H1 (cell line): ENCODE measurements at regions not wholly inside any gene's neighbourhood (a gene's known extent, or its start where the extent isn't known, plus 50 kb on each side); places are given as distances from the start of the nearest gene placed in this dataset.

Source experiments
- CTCF ChIA-PET: fragments of 300-600 bp; sonication (Branson Sonifier 250); formaldehyde crosslinking; loops from one replicate; lab custom pipeline; 2021; ENCODE audit not compliant: partially characterized antibody; lab: Charles Lee
- POLR2A ChIA-PET: fragments of 300-600 bp; sonication (Branson Sonifier 250); formaldehyde crosslinking; loops from one replicate; lab custom pipeline; 2021; ENCODE audit warnings: inconsistent platforms; ENCODE audit not compliant: partially characterized antibody; lab: Charles Lee
- DNase-seq, 2 experiments: peaks; one replicate each; pipeline versions ENCODE4 v3.0.0 to v3.0.0-alpha.2; 2010 to 2022; ENCODE audit warnings: low spot score in 2 of 2, low read depth in 1 of 2, mixed read lengths in 1 of 2
- FAIRE-seq: peaks from 2 replicates; lab custom pipeline; 2011; peaks lifted over from hg19 to GRCh38; lab: Jason Lieb, UNC
- H2AFZ ChIP-seq: 2 replicates; pipeline ENCODE4 v1.8.1; 2012; ENCODE audit warnings: low read length, inconsistent platforms
- H2AK5ac ChIP-seq: 2 replicates; pipeline ENCODE4 v1.6.1; 2013; ENCODE audit warnings: low read depth, low read length
- H2BK120ac ChIP-seq: replicated peaks from 2 replicates; pipeline ENCODE3; 2013; ENCODE audit warnings: low read depth, low read length, inconsistent platforms
- H2BK12ac ChIP-seq: 2 replicates; pipeline ENCODE4 v1.6.1; 2013; ENCODE audit warnings: low read depth, low read length
- H2BK15ac ChIP-seq: 2 replicates; pipeline ENCODE4 v1.6.1; 2013; ENCODE audit warnings: low read length
- H2BK20ac ChIP-seq: 2 replicates; pipeline ENCODE4 v1.6.1; 2013; ENCODE audit warnings: low read length
- H2BK5ac ChIP-seq: 2 replicates; pipeline ENCODE4 v1.6.1; 2013; ENCODE audit warnings: low read depth, low read length
- H3K14ac ChIP-seq: 2 replicates; pipeline ENCODE4 v1.6.1; 2013; ENCODE audit warnings: inconsistent platforms; ENCODE audit not compliant: insufficient read length
- H3K18ac ChIP-seq: 2 replicates; pipeline ENCODE4 v1.6.1; 2013; ENCODE audit warnings: low read length; ENCODE audit errors: extremely low read depth
- H3K23ac ChIP-seq: 2 replicates; pipeline ENCODE4 v1.6.1; 2013; ENCODE audit warnings: inconsistent platforms; ENCODE audit not compliant: insufficient read length
- H3K23me2 ChIP-seq: 2 replicates; pipeline ENCODE4 v1.6.1; 2013; ENCODE audit warnings: low read depth, low read length
- H3K27ac ChIP-seq: 2 replicates; pipeline ENCODE4 v1.6.1; 2011; ENCODE audit warnings: low read depth, low read length, inconsistent platforms
- H3K27me3 ChIP-seq, 4 experiments: replicated peaks in 1 of 4; 1 replicate in 1 of 4; 2 replicates in 3 of 4; pipeline versions ENCODE4 v1.6.1 to v1.8.1; 2011 to 2013; ENCODE audit warnings: low read length in 3 of 4, mild to moderate bottlenecking in 3 of 4, inconsistent platforms in 2 of 4, mixed read lengths in 2 of 4, moderate library complexity in 1 of 4; ENCODE audit not compliant: control insufficient read depth in 3 of 4, insufficient read depth in 3 of 4; ENCODE audit errors: extremely low read depth in 1 of 4
- H3K36me3 ChIP-seq, 4 experiments: 2 replicates each; pipeline versions ENCODE4 v1.6.1 to v1.8.1; 2011 to 2013; ENCODE audit warnings: mild to moderate bottlenecking in 4 of 4, low read length in 3 of 4, moderate library complexity in 2 of 4, control low read depth in 1 of 4, inconsistent platforms in 1 of 4; ENCODE audit not compliant: insufficient read depth in 4 of 4, control insufficient read depth in 2 of 4
- H3K4ac ChIP-seq: replicated peaks from 2 replicates; pipeline ENCODE3; 2013; ENCODE audit warnings: low read length, low read depth, mixed read lengths, inconsistent platforms; ENCODE audit not compliant: insufficient read length
- H3K4me1 ChIP-seq, 4 experiments: replicated peaks in 1 of 4; 1 replicate in 1 of 4; 2 replicates in 3 of 4; pipeline versions ENCODE4 v1.6.1 to v1.8.1; 2011 to 2013; ENCODE audit warnings: low read length in 3 of 4, inconsistent platforms in 2 of 4, mixed read lengths in 1 of 4; ENCODE audit not compliant: insufficient read depth in 4 of 4, control insufficient read depth in 3 of 4
- H3K4me2 ChIP-seq, 2 experiments: 2 replicates each; pipeline versions ENCODE4 v1.6.1 to v1.8.1; 2011 to 2013; ENCODE audit warnings: low read depth in 2 of 2, low read length in 2 of 2, control low read depth in 1 of 2, inconsistent platforms in 1 of 2, mild to moderate bottlenecking in 1 of 2; ENCODE audit not compliant: insufficient read depth in 1 of 2
- H3K4me3 ChIP-seq, 4 experiments: fragments of 200-600, 300-600 bp in 1 of 4; sonication (generic), shearing (Covaris generic), sonication (Bioruptor Twin) in 1 of 4; 2 replicates each; pipeline versions ENCODE4 v1.5.1 to v1.8.1; 2011 to 2016; ENCODE audit warnings: low read length in 4 of 4, low read depth in 3 of 4, control low read depth in 2 of 4, inconsistent platforms in 2 of 4, mild to moderate bottlenecking in 2 of 4, mixed read lengths in 1 of 4, moderate library complexity in 1 of 4; ENCODE audit not compliant: insufficient read depth in 2 of 4; ENCODE audit errors: extremely low read depth in 1 of 4
- H3K56ac ChIP-seq: replicated peaks from 2 replicates; pipeline ENCODE3; 2013; ENCODE audit warnings: low read depth, mild to moderate bottlenecking, mixed read lengths, low read length, inconsistent platforms; ENCODE audit not compliant: insufficient read length
- H3K79me1 ChIP-seq: 2 replicates; pipeline ENCODE4 v1.6.1; 2013; ENCODE audit warnings: low read depth, low read length, control low read depth
- H3K79me2 ChIP-seq, 2 experiments: 2 replicates each; pipeline versions ENCODE4 v1.6.1 to v1.8.1; 2012 to 2013; ENCODE audit warnings: low read length in 2 of 2, mild to moderate bottlenecking in 2 of 2, inconsistent platforms in 1 of 2; ENCODE audit not compliant: insufficient read depth in 2 of 2, control insufficient read depth in 1 of 2
- H3K9ac ChIP-seq, 4 experiments: replicated peaks in 1 of 4; 1 replicate in 1 of 4; 2 replicates in 3 of 4; pipeline versions ENCODE4 v1.6.1 to v1.8.1; 2011 to 2013; ENCODE audit warnings: low read depth in 3 of 4, low read length in 3 of 4, control low read depth in 2 of 4, mild to moderate bottlenecking in 2 of 4, moderate library complexity in 2 of 4, inconsistent platforms in 1 of 4; ENCODE audit errors: extremely low read depth in 1 of 4
- H3K9me3 ChIP-seq, 2 experiments: 2 replicates each; pipeline versions ENCODE4 v1.6.1 to v1.8.1; 2012 to 2013; ENCODE audit warnings: mild to moderate bottlenecking in 2 of 2, moderate library complexity in 2 of 2, control low read depth in 1 of 2, inconsistent platforms in 1 of 2, low read depth in 1 of 2, low read length in 1 of 2, mixed read lengths in 1 of 2; ENCODE audit not compliant: insufficient read depth in 2 of 2
- H4K20me1 ChIP-seq, 2 experiments: replicated peaks in 1 of 2; 2 replicates each; pipeline versions ENCODE3 to v1.8.1; 2011 to 2013; ENCODE audit warnings: inconsistent platforms in 2 of 2, low read length in 2 of 2, mild to moderate bottlenecking in 1 of 2; ENCODE audit not compliant: insufficient read depth in 2 of 2, control insufficient read depth in 1 of 2
- H4K5ac ChIP-seq: 2 replicates; pipeline ENCODE4 v1.6.1; 2013; ENCODE audit warnings: low read length, low read depth, mixed read lengths, inconsistent platforms; ENCODE audit not compliant: insufficient read length
- H4K8ac ChIP-seq: 2 replicates; pipeline ENCODE4 v1.8.0; 2013; ENCODE audit warnings: mild to moderate bottlenecking, moderate library complexity, low read length, inconsistent platforms; ENCODE audit not compliant: insufficient read depth; ENCODE audit errors: extremely low read depth
- H4K91ac ChIP-seq: replicated peaks from 2 replicates; pipeline ENCODE3; 2013; ENCODE audit warnings: low read length, mixed read lengths, inconsistent platforms; ENCODE audit not compliant: insufficient read length
- ASH2L ChIP-seq: fragments of 200-600, 300-600 bp; sonication (generic); IDR thresholded peaks from one replicate; pipeline ENCODE4 v1.7.1; 2017; ENCODE audit warnings: low read length
- CREB1 ChIP-seq: IDR thresholded peaks from 2 replicates; pipeline ENCODE4 v1.6.1; 2012; ENCODE audit warnings: inconsistent platforms
- E2F6 ChIP-seq: IDR thresholded peaks from 2 replicates; pipeline ENCODE4 v1.6.1; 2012; ENCODE audit warnings: inconsistent platforms
- FOSL1 ChIP-seq: IDR thresholded peaks from 2 replicates; pipeline ENCODE4 v1.6.1; 2011; ENCODE audit warnings: mild to moderate bottlenecking, low read depth, low read length, moderate library complexity; ENCODE audit not compliant: insufficient read depth
- HDAC2 ChIP-seq, 2 experiments: fragments of 300-600 bp in 1 of 2; sonication (generic) in 1 of 2; IDR thresholded peaks; 2 replicates each; pipeline ENCODE4 v1.6.1; 2011 to 2012; ENCODE audit warnings: low read depth in 2 of 2, low read length in 2 of 2, mild to moderate bottlenecking in 2 of 2, moderate library complexity in 2 of 2, borderline replicate concordance in 1 of 2, inconsistent platforms in 1 of 2
- KDM4A ChIP-seq: IDR thresholded peaks from one replicate; pipeline ENCODE4 v1.7.1; 2012; ENCODE audit warnings: low read depth, mild to moderate bottlenecking, moderate library complexity, low read length, inconsistent platforms; ENCODE audit not compliant: severe bottlenecking
- MAFK ChIP-seq: IDR thresholded peaks from 2 replicates; pipeline ENCODE4 v1.6.1; 2012; ENCODE audit warnings: low read depth, mild to moderate bottlenecking, improper control_type of control experiment, low read length
- MAX ChIP-seq: IDR thresholded peaks from 2 replicates; pipeline ENCODE4 v1.6.1; 2012; ENCODE audit warnings: inconsistent platforms
- POLR2A ChIP-seq, 2 experiments: IDR thresholded peaks; 1 replicate in 1 of 2; 2 replicates in 1 of 2; pipeline ENCODE4 v1.6.1; 2011; ENCODE audit warnings: low read depth in 2 of 2, low read length in 2 of 2, mild to moderate bottlenecking in 2 of 2; ENCODE audit errors: control extremely low read depth in 1 of 2
- RBBP5 ChIP-seq: IDR thresholded peaks from 2 replicates; pipeline ENCODE4 v1.7.1; 2012; ENCODE audit warnings: low read depth, mild to moderate bottlenecking, inconsistent platforms, low read length, moderate library complexity, borderline replicate concordance
- SIRT6 ChIP-seq: IDR thresholded peaks from one replicate; pipeline ENCODE4 v1.7.1; 2012; ENCODE audit warnings: low read length, inconsistent platforms
- SP4 ChIP-seq: IDR thresholded peaks from 2 replicates; pipeline ENCODE4 v1.6.1; 2012; ENCODE audit warnings: low read length, inconsistent platforms
- SRF ChIP-seq: IDR thresholded peaks from 2 replicates; pipeline ENCODE4 v1.6.1; 2011; ENCODE audit warnings: mild to moderate bottlenecking, low read depth, low read length, moderate library complexity
- TCF12 ChIP-seq: IDR thresholded peaks from 2 replicates; pipeline ENCODE4 v1.6.1; 2011; ENCODE audit warnings: low read depth, mild to moderate bottlenecking, low read length
- WGBS, 2 experiments: shearing (Covaris generic) in 1 of 2; methylation state at CpG; one replicate each; pipeline versions ENCODE4 v1.1.6 to v1.1.7; 2013 to 2015; ENCODE audit warnings: low lambda C conversion rate in 2 of 2, mixed read lengths in 2 of 2, inconsistent platforms in 1 of 2, low coverage in 1 of 2, missing lambda C conversion rate in 1 of 2; ENCODE audit not compliant: insufficient replicate concordance in 2 of 2, insufficient coverage in 1 of 2, insufficient read length in 1 of 2; ENCODE audit errors: extremely low coverage in 1 of 2, missing lambda C conversion rate in 1 of 2; 5-methylcytosine and 5-hydroxymethylcytosine counted together

GRCh38 chr12:97359021-97359690, 103.4 kb upstream of the RMST start:
- no peak overlapping the region for H3K18ac ChIP-seq
- FAIRE-seq (no peak), DNase-seq (no peak)
- H3K4me3 ChIP-seq, result no peak overlapping the region
- no peak overlapping the region for H3K4ac ChIP-seq
- H2AK5ac ChIP-seq, result no peak overlapping the region
- CTCF ChIA-PET, result interaction anchor here (0.6 to 1.9 kb wide), 12 partner anchors 11 to 640 kb away, joined by 3 to 5 read pairs (median 4); no protein-coding TSS in a partner anchor
- no peak overlapping the region for H2BK120ac ChIP-seq
- no peak overlapping the region for H4K91ac ChIP-seq
- H3K9me3 ChIP-seq, result peaks cover 8 to 15% of the 10 kb centered on the region in 2 experiments
- H4K20me1 ChIP-seq, result no peaks in the 10 kb centered on the region
- H3K23ac ChIP-seq, result no peak overlapping the region
- H4K8ac ChIP-seq, result no peak overlapping the region
- no peaks in the 10 kb centered on the region for H3K4me1 ChIP-seq
- H2BK15ac ChIP-seq, result no peak overlapping the region
- no peak overlapping the region for H4K5ac ChIP-seq
- H3K4me2 ChIP-seq, result no peak overlapping the region
- WGBS, 2 experiments, result 84% methylated on average over 5 of the region's 5 CpGs; no CpG with 5 or more reads in 1 of the 2 experiments
- no peaks in the 10 kb centered on the region for H3K79me1 ChIP-seq
- H2AFZ ChIP-seq, result no peak overlapping the region
- H3K27ac ChIP-seq, result no peak overlapping the region
- no peak overlapping the region for H2BK20ac ChIP-seq
- no peak overlapping the region for H3K14ac ChIP-seq
- H3K56ac ChIP-seq, result no peak overlapping the region
- POLR2A ChIA-PET, result no interaction called here
- no peaks in the 10 kb centered on the region for H3K79me2 ChIP-seq
- peaks cover 0 to 2% (median 0%) of the 10 kb centered on the region in 4 experiments; a peak in 2 of 8 replicates for H3K36me3 ChIP-seq
- H2BK5ac ChIP-seq, result no peak overlapping the region
- no peak overlapping the region for H2BK12ac ChIP-seq
- no peaks in the 10 kb centered on the region for H3K27me3 ChIP-seq
- no peak overlapping the region for H3K9ac ChIP-seq
- no peaks in the 10 kb centered on the region for H3K23me2 ChIP-seq
- no peak for TF ChIP-seq SP4
- no peak for TF ChIP-seq SRF
- TF ChIP-seq POLR2A (IDR thresholded peaks at IDR 0.05; ENCODE audit: control extremely low read depth in 1 of 2, low read depth in 2 of 2, low read length in 2 of 2), result no peak
- TF ChIP-seq MAFK, result no peak
- TF ChIP-seq CREB1, result no peak
- TF ChIP-seq E2F6, result no peak
- TF ChIP-seq HDAC2 (IDR thresholded peaks at IDR 0.05; ENCODE audit: borderline replicate concordance in 1 of 2, low read depth in 2 of 2, low read length in 2 of 2), result no peak
- no peak for TF ChIP-seq SIRT6
- no peak for TF ChIP-seq TCF12
- TF ChIP-seq KDM4A, result no peak
- no peak for TF ChIP-seq ASH2L
- TF ChIP-seq RBBP5, result no peak
- no peak for TF ChIP-seq MAX
- TF ChIP-seq FOSL1, result no peak
